Cerebellar cortex (tissue), 1 donor: ENCODE measurements at regions not wholly inside any gene's neighbourhood (a gene's known extent, or its start where the extent isn't known, plus 50 kb on each side); places are given as distances from the start of the nearest gene placed in this dataset.
A peak's percentile ranks its signal among the peaks of the same experiment; 100 is the strongest.

Experiments
- DNase-seq: peaks from one replicate; pipeline ENCODE4 v3.0.0-alpha.2; 2015; ENCODE audit warnings: low spot score

DNA sequence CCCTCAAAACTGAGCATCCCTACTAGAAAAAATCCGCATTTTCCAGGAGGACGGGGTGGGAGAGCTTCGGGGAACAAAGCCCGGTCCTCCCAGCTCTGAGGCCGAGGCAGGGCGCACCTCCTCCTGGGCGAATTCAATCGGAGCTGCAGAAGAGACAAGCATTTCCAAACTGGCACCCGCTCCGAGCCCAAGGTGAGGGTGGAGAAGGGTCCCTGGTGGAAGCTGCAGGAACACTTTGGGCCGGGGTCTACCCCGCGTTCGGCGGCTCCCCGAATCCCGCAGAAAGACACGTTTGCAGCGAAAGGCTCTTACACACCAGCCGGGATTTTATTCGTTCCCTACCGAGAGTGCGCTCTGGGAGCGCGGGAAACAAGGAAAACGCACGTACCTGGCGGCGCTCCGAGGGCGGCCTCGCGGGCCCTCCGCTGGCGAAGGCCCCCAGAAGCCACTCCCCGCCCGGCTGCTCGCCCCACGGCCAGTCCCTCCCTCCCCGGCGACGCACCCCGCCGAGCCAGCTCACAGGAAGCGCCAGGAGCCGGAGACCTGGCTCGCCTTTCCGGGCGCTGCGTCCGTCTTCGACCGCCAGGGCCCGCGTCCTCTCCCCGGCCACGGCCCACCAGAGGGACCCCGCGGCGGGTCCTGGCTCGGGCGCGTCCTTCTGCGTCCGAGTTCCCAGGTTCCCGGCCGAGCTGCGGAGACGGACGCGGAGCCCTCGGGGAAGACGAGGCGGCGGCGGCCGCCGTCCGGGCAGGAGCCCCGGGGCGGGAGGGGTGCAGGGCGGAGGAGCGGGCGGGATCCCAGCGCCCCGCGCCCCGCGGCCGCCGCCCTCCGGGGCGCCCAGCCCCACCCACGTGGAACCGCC, 49.8 kb upstream of the BAHCC1 start:
- DNase-seq = peak; percentile 73
